ENCODE measurements at regions not wholly inside any gene's neighbourhood (a gene's known extent, or its start where the extent isn't known, plus 50 kb on each side); places are given as distances from the start of the nearest gene placed in this dataset.

DNA sequence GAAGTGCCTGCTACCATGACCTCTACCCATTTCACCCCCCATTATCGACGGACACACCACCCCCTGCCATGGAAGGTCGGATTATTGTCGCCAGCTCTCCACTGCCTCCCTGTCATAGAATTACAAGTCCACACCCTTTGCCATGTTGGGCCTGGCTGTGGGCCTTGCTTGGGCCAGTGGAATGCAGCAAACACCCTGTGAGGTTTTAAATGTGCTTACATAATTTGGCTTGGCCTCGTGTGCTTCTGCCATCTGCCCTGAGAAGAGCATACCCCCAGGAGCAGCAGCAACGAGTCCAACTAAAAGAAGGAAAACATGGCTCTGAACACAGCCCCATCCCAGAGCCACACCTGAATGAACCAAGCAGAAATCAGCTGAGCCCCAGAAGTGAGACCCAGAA is 94.1 kb upstream of the PRDM11 start:
- TF ChIP-seq, protein P1, sequence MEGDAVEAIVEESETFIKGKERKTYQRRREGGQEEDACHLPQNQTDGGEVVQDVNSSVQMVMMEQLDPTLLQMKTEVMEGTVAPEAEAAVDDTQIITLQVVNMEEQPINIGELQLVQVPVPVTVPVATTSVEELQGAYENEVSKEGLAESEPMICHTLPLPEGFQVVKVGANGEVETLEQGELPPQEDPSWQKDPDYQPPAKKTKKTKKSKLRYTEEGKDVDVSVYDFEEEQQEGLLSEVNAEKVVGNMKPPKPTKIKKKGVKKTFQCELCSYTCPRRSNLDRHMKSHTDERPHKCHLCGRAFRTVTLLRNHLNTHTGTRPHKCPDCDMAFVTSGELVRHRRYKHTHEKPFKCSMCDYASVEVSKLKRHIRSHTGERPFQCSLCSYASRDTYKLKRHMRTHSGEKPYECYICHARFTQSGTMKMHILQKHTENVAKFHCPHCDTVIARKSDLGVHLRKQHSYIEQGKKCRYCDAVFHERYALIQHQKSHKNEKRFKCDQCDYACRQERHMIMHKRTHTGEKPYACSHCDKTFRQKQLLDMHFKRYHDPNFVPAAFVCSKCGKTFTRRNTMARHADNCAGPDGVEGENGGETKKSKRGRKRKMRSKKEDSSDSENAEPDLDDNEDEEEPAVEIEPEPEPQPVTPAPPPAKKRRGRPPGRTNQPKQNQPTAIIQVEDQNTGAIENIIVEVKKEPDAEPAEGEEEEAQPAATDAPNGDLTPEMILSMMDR (IDR thresholded peaks at IDR 0.05) = no peak
- TF ChIP-seq EZH2 (IDR thresholded peaks at IDR 0.05; ENCODE audit: borderline replicate concordance, insufficient read depth, low read depth, low read length, poor library complexity, severe bottlenecking) = no peak
